ENCODE measurements at regions not wholly inside any gene's neighbourhood (a gene's known extent, or its start where the extent isn't known, plus 50 kb on each side); places are given as distances from the start of the nearest gene placed in this dataset.
"Not testable (repeated sequence)": the region's sequence is repeated elsewhere in the genome, so short reads cannot be mapped to it uniquely, and the experiment has no call there.

DNA sequence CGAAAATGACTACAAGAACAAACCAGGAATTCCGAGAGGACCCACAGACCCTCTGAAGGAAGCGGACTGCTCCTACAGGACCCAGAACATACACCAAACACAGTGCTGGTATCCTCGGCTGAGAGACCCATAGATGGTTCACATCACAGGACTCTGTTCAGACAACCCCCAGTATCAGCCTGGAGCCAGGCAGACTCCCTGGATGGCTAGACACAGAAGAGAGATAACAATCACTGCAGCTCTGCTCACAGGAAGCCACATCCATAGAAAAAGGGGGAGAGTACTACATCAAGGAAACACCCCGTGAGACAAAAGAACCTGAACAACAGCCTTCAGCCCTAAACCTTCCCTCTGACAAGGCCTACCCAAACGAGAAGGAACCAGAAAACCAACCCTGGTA lies 434.0 kb upstream of the NR5A2 start:
- Mint-ChIP-seq H3K9me3 (no peaks in the 10 kb centered on the region), H3K4me3 (no peak overlapping the region), H3K36me3 (no peaks in the 10 kb centered on the region), H3K27me3 (no peaks in the 10 kb centered on the region), H3K4me1 (peaks cover 9% of the 10 kb centered on the region), H3K27ac (no peak overlapping the region)
- no peak for DNase-seq
- CTCF ChIA-PET, result no interaction called here

DNA sequence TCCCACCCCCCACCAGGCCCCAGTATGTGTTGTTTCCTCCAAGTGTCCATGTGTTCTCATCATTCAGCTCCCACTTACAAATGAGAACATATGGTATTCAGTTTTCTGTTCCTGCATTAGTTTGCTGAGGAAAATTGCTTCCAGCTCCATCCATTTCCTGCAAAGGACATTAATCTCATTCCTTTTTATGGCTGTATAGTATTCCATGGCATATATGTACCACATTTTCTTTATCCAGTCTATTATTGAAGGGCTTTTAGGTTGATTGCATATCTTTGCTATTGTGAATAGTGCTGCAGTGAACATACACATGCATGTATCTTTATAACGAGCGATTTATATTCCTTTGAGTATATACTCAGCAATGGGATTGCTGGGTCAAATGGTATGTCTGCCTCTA lies 431.1 kb upstream of the NR5A2 start:
- H3K4me3 Mint-ChIP-seq, CTCF ChIA-PET, H3K27me3 Mint-ChIP-seq, H3K4me1 Mint-ChIP-seq, H3K9me3 Mint-ChIP-seq, H3K27ac Mint-ChIP-seq, H3K36me3 Mint-ChIP-seq, DNase-seq: not testable (repeated sequence)

DNA sequence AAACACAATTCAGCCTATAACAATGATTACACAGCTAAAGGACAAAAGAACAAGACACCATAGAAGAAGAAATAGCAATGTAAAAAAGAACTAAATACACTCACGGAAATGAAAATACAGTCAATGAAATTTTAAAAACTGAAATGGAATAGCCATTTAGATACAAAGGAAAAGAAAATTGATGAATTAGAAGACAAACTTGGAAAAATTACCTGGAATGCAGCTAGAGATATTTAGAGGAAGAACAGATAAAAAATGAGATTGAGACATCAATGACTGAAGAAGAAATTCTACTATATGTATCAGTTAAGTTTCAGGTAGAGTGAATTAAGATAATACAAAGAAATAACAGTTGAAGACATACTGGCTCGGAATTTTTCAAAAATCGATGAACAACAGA lies 430.4 kb upstream of the NR5A2 start:
- Mint-ChIP-seq H3K4me3 (no peak overlapping the region), H3K9me3 (peaks cover 1% of the 10 kb centered on the region), H3K4me1 (no peaks in the 10 kb centered on the region), H3K27me3 (peaks cover 5% of the 10 kb centered on the region), H3K27ac (no peak overlapping the region), H3K36me3 (no peaks in the 10 kb centered on the region)
- CTCF ChIA-PET, result no interaction called here
- no peak for DNase-seq

DNA sequence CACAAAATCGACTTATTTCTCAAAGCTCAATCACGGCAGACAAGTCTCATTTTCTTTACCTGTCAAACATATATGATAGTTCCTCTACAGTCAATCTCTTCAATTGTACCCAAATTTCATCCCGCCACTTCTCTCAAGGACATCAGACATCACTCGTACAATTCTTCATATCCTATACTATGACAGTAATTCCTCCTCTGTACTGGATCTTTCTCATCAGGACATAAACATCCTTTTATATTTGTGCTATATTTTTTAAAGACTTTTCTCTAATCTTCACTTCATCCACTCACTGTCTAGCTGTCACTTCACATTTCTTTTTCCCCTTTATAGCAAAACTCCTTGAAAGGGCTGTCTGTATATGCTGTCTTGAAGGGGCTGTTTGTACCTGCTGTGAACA lies 419.1 kb upstream of the NR5A2 start:
- H3K9me3 Mint-ChIP-seq, result no peaks in the 10 kb centered on the region
- H3K36me3 Mint-ChIP-seq, result no peaks in the 10 kb centered on the region
- no peaks in the 10 kb centered on the region for H3K27me3 Mint-ChIP-seq
- no peak for DNase-seq
- CTCF ChIA-PET, result no interaction called here
- H3K27ac Mint-ChIP-seq, result no peak overlapping the region
- H3K4me1 Mint-ChIP-seq, result no peaks in the 10 kb centered on the region
- no peak overlapping the region for H3K4me3 Mint-ChIP-seq

DNA sequence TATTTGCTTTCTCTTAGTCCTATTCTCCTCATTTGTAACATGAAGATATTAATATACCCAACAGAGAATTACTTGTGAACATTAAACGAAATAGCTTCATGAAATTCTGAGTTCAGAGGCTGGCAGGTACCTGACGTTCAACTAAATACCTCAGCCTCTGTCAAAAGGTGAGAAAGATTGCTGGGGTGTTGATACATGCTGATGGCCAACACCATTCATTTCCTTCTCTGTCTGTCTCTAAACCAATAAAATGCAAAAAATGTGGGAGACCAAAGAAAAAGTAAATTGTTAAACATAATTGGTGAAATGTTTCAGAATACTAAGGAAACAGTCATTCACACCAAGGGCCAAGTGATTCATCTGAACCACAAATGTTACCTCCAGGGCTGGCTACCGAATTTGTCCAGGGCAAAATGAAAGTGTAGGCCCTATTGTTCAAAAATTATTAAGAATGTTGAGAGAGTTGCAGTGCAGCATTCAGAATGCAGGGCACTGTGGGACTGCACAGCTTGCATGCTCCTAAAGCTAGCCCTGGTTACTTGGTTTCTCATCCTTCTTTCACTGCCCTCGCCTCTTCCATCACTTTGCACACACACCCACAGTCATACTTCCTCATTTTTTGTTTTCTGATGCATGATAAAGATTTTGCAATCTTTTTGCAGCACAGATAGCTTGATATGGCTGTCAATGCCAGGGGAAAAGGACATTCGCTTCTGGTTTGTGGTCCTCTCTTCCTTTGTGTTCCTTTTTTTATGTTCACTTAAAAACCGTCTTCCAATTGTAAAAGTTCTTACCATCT lies 414.3 kb upstream of the NR5A2 start:
- H3K27ac Mint-ChIP-seq, result no peak overlapping the region
- no peaks in the 10 kb centered on the region for H3K27me3 Mint-ChIP-seq
- CTCF ChIA-PET, result no interaction called here
- no peaks in the 10 kb centered on the region for H3K36me3 Mint-ChIP-seq
- H3K4me1 Mint-ChIP-seq, result no peaks in the 10 kb centered on the region
- no peaks in the 10 kb centered on the region for H3K9me3 Mint-ChIP-seq
- no peak overlapping the region for H3K4me3 Mint-ChIP-seq
- no peak for DNase-seq

DNA sequence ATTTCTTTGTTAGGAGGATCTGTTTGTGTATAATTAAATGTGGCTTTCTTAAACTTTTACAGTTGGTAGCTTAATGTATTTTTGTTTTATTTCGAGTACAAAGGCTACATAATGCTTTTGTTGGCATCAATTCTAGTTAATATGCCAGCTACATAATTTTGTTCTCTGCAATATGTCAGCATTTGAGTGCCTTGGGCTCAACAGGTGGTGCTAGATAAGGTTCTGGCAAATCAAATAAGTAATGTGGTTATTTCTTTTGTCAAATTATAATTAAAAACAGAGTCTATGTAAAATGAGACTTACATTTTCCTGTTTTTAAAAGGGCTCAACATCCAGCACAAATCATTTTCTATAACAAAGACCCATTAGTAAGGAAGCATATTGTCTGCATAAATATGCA lies 410.6 kb upstream of the NR5A2 start:
- DNase-seq, result no peak
- CTCF ChIA-PET, result no interaction called here
- Mint-ChIP-seq H3K9me3 (no peaks in the 10 kb centered on the region), H3K4me1 (no peaks in the 10 kb centered on the region), H3K36me3 (no peaks in the 10 kb centered on the region), H3K27me3 (no peaks in the 10 kb centered on the region), H3K4me3 (no peak overlapping the region), H3K27ac (no peak overlapping the region)

DNA sequence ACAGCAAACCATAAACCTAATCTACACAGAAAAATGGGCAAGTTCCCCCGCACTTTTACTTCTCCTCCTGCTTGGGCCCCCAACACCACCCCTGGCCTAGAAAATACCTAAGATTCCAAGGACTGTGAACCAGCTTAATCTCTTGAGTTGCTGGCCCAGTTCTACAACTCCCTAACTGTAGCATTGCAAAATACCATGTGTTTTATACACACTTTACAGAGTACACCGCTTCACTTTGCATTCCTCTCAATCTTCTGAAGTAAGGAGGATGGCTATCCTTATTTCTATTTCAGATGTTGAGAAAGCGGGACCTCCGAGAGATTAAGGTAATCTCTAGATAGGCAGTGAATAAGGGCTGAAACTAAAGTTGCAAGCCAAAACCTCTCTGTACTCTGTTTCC lies 408.3 kb upstream of the NR5A2 start:
- Mint-ChIP-seq H3K36me3 (no peaks in the 10 kb centered on the region), H3K27ac (no peak overlapping the region), H3K9me3 (no peaks in the 10 kb centered on the region), H3K4me1 (no peaks in the 10 kb centered on the region), H3K27me3 (no peaks in the 10 kb centered on the region), H3K4me3 (no peak overlapping the region)
- CTCF ChIA-PET, result no interaction called here
- no peak for DNase-seq

DNA sequence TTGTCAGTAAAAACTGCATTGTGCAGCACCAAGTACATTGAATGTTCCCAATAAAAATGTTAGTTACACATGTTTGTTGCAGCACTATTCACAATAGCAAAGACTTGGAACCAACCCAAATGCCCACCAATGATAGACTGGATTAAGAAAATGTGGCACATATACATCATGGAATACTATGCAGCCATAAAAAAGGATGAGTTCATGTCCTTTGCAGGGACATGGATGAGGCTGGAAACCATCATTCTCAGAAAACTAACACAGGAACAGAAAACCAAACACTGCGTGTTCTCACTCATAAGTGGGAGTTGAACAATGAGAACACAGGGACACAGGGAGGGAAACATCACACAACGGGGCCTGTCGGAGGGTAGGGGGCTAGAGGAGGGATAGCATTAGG lies 401.3 kb upstream of the NR5A2 start:
- H3K27ac Mint-ChIP-seq, H3K9me3 Mint-ChIP-seq, H3K4me1 Mint-ChIP-seq, H3K36me3 Mint-ChIP-seq, CTCF ChIA-PET, H3K4me3 Mint-ChIP-seq, H3K27me3 Mint-ChIP-seq, DNase-seq: not testable (repeated sequence)

DNA sequence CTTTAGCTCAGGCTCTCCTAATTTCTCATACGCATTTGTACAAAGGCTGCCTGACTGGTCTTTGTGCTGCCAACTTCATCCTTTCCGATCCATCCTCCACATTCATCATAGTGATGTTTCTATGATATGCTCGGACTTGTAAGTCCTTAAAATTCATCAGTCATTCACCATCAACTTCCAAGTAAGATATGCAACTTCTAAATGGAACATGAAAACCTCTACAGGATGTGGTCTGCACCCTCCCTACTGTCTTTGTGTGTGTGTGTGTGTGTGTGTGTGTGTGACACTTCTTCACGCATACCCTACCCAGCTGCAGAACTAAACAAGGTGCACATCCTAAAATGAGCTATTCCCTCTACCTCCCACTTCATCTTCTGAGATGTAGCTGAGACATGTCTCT lies 397.9 kb upstream of the NR5A2 start:
- Mint-ChIP-seq H3K4me3 (no peak overlapping the region), H3K27me3 (no peaks in the 10 kb centered on the region), H3K4me1 (peaks cover 8% of the 10 kb centered on the region), H3K9me3 (peaks cover 2% of the 10 kb centered on the region), H3K36me3 (no peaks in the 10 kb centered on the region), H3K27ac (no peak overlapping the region)
- DNase-seq, result no peak
- CTCF ChIA-PET, result no interaction called here

DNA sequence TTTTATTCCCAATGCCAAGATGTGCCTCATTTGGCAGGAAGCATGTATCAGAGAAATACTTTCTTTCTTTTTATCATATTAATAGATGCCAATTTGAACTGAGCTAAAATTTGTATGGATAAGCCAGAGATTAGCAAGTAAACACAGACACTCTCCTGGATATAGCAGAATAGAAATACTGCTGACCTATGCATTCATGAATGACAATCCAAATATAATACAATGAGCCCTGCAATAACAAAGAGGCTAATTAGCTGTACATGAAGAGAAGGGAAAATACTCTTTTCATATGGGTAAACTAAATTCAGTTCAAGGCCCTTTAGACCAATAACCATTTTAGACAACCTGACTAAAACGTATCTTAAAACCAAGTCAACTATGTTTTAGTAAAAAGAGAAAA lies 388.1 kb upstream of the NR5A2 start:
- no peak overlapping the region for H3K27ac Mint-ChIP-seq
- H3K9me3 Mint-ChIP-seq, result no peaks in the 10 kb centered on the region
- no peaks in the 10 kb centered on the region for H3K27me3 Mint-ChIP-seq
- no peaks in the 10 kb centered on the region for H3K36me3 Mint-ChIP-seq
- CTCF ChIA-PET, result interaction anchor here (0.7 kb wide), 1 partner anchor 851 kb away, joined by 4 read pairs; no protein-coding TSS in a partner anchor
- no peak for DNase-seq
- no peaks in the 10 kb centered on the region for H3K4me1 Mint-ChIP-seq
- no peak overlapping the region for H3K4me3 Mint-ChIP-seq

DNA sequence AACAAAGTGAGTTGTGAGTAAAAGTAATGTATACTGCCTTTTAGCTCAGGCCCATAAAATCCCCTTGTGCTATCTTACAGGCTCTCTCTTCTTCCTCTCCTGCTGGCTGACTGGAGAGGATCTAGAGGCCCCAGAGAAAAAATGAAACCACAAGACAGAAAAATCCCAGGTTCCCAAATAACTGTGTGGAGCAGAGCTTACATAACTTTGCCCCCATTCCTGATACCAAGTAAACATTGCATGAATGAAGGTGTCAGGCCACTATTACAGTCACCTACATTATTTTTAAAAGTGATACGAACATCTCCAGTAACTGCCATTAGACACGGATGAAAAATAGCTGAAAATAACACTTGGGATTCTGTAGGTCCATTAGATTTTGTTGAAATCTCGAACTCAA lies 386.0 kb upstream of the NR5A2 start:
- Mint-ChIP-seq H3K27ac (no peak overlapping the region), H3K4me3 (no peak overlapping the region), H3K27me3 (no peaks in the 10 kb centered on the region), H3K36me3 (no peaks in the 10 kb centered on the region), H3K4me1 (no peaks in the 10 kb centered on the region), H3K9me3 (no peaks in the 10 kb centered on the region)
- DNase-seq, result no peak
- CTCF ChIA-PET, result no interaction called here

DNA sequence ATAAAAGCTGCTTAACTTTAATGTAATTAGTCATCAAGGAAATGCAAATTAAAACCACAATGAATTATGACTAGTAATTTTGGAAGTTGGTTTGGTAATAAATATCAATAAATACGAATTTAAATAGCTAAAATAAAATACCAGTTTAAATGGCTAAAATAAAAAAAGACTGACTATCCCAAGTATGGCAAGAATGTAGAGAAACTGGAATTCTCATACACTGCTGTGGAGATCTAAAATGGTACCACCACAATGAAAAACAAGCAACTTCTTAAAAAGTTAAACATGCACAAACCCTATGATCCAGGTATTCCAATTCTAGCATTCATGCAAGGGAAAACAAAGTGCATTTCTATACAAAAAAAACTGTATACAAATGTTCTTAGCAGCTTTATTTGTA lies 382.6 kb upstream of the NR5A2 start:
- Mint-ChIP-seq H3K27me3 (no peaks in the 10 kb centered on the region), H3K9me3 (no peaks in the 10 kb centered on the region), H3K27ac (no peak overlapping the region), H3K36me3 (no peaks in the 10 kb centered on the region), H3K4me3 (no peak overlapping the region), H3K4me1 (no peaks in the 10 kb centered on the region)
- CTCF ChIA-PET, result no interaction called here
- DNase-seq, result no peak

DNA sequence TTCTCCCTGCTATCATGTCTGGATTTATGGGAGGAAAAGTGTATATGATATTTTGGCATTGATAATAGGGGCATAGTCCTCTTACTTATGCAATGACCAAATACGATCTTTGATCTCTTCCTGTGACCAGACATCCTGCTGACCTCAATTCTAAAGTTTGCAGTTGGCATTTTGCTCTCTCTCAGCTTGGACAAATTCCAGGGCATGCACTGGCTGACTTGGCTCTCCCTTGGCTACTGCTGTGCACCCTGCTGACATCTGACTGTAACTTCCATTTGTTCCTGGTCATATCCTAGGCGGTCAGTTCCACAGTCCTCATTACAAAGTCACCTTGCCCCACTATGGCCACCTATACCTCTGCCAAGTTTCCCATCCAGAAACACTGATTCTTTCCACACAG lies 380.7 kb upstream of the NR5A2 start:
- no peaks in the 10 kb centered on the region for H3K9me3 Mint-ChIP-seq
- no peak overlapping the region for H3K4me3 Mint-ChIP-seq
- H3K27me3 Mint-ChIP-seq, result no peaks in the 10 kb centered on the region
- CTCF ChIA-PET, result no interaction called here
- no peaks in the 10 kb centered on the region for H3K4me1 Mint-ChIP-seq
- H3K27ac Mint-ChIP-seq, result no peak overlapping the region
- no peak for DNase-seq
- no peaks in the 10 kb centered on the region for H3K36me3 Mint-ChIP-seq

DNA sequence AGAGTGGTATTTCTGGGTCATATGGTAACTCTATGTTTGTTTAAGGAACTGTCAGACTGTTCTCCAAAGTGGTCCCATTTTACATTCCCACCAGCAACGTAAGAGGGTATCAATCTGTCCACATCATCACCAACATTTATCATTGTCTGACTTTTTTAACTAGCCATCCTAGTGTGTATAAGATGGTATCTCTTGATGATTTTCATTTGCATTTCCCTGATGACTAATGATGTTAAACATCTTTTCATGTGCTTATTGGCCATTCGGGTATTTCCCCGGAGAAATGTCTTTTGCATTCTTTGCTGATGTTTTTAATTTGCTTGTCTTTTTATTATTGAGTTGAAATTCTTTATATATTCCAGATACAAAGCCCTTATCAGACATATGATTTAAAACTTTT lies 370.1 kb upstream of the NR5A2 start:
- H3K36me3 Mint-ChIP-seq, result no peaks in the 10 kb centered on the region
- H3K4me3 Mint-ChIP-seq, result no peak overlapping the region
- H3K9me3 Mint-ChIP-seq, result peaks cover 1% of the 10 kb centered on the region
- DNase-seq, result no peak
- H3K27me3 Mint-ChIP-seq, result no peaks in the 10 kb centered on the region
- no peak overlapping the region for H3K27ac Mint-ChIP-seq
- CTCF ChIA-PET, result no interaction called here
- H3K4me1 Mint-ChIP-seq, result no peaks in the 10 kb centered on the region

DNA sequence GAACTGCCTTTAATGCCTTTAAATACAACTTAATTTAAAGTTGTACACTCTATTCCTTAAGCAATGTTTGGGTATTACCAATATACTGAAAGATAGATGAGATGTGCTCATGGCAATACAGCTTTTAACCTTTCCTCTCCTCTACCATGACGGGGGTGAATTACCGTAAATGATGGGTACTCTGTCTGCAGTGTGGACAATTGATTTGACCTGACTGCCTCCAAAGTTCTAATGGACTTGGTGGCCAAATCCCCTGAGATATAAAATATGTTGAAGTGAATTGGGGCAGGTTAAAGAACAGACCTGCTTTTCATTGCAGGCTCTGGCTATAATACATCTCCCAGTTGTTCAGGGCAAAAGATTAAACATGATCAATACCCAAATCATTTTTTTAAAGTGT lies 367.4 kb upstream of the NR5A2 start:
- Mint-ChIP-seq H3K4me3 (no peak overlapping the region), H3K9me3 (no peaks in the 10 kb centered on the region), H3K4me1 (no peaks in the 10 kb centered on the region), H3K27me3 (no peaks in the 10 kb centered on the region), H3K27ac (no peak overlapping the region), H3K36me3 (no peaks in the 10 kb centered on the region)
- no peak for DNase-seq
- CTCF ChIA-PET, result no interaction called here

DNA sequence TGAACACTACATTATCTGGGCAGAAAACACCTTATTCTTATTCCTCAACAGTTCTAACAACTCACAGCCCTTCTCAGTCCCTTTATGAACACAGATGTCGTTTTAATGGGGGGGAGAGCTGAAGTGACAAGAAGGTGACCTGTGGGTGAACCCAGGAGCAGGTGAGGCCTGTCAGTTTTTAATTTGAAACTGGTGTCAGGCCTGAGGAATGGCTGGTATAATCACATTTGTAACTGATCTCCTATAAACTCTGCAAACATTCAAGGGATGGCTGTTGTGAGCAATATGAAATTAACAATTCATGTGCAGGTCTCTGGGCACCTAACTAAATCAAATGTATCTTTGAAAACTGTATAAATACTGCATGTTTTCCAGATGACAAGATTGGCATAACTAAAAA lies 362.1 kb upstream of the NR5A2 start:
- Mint-ChIP-seq H3K4me1 (no peaks in the 10 kb centered on the region), H3K9me3 (no peaks in the 10 kb centered on the region), H3K27me3 (no peaks in the 10 kb centered on the region), H3K27ac (no peak overlapping the region), H3K36me3 (no peaks in the 10 kb centered on the region), H3K4me3 (no peak overlapping the region)
- CTCF ChIA-PET, result no interaction called here
- DNase-seq, result no peak
